ENCODE measurements at regions not wholly inside any gene's neighbourhood (a gene's known extent, or its start where the extent isn't known, plus 50 kb on each side); places are given as distances from the start of the nearest gene placed in this dataset.

GRCh38 chr18:61727241-61728193 is 165.3 kb downstream of the RNF152 start:
- no peak for DNase-seq

- no peak for DNase-seq
Observed at GRCh38 chr18:61724532-61724931, 168.3 kb downstream of the RNF152 start.

- DNase-seq: no peak
Observed at GRCh38 chr18:61722247-61722646, 170.6 kb downstream of the RNF152 start.

- no peak for DNase-seq
Observed at GRCh38 chr18:61720496-61720895, 172.3 kb downstream of the RNF152 start.

- DNase-seq: no peak
Observed at GRCh38 chr18:61719671-61720070, 173.1 kb downstream of the RNF152 start.

- DNase-seq: no peak
Observed at GRCh38 chr18:61718944-61719343, 173.9 kb downstream of the RNF152 start.

- DNase-seq: no peak
Observed at GRCh38 chr18:61714421-61714820, 178.4 kb downstream of the RNF152 start.

- no peak for DNase-seq
Observed at GRCh38 chr18:61713502-61713901, 179.3 kb downstream of the RNF152 start.

GRCh38 chr18:61710082-61710620 is 182.7 kb downstream of the RNF152 start:
- DNase-seq: no peak

GRCh38 chr18:61706276-61706915 is 186.4 kb downstream of the RNF152 start:
- no peak for DNase-seq

GRCh38 chr18:61703508-61703907 is 189.3 kb downstream of the RNF152 start:
- DNase-seq: no peak

GRCh38 chr18:61702007-61702406 is 190.8 kb downstream of the RNF152 start:
- DNase-seq: no peak

GRCh38 chr18:61699397-61700110 is 193.3 kb downstream of the RNF152 start:
- no peak for DNase-seq

GRCh38 chr18:61697306-61697909 is 195.4 kb downstream of the RNF152 start:
- no peak for DNase-seq

GRCh38 chr18:61694236-61694635 is 198.6 kb downstream of the RNF152 start:
- DNase-seq: no peak

- DNase-seq: no peak
Observed at GRCh38 chr18:61690418-61691138, 202.2 kb downstream of the RNF152 start.

GRCh38 chr18:61687317-61687716 is 205.5 kb downstream of the RNF152 start:
- no peak for DNase-seq

- no peak for DNase-seq
Observed at GRCh38 chr18:61683856-61684255, 209.0 kb downstream of the RNF152 start.

GRCh38 chr18:61681065-61681464 is 211.7 kb downstream of the RNF152 start:
- no peak for DNase-seq

GRCh38 chr18:61679836-61680235 is 213.0 kb downstream of the RNF152 start:
- no peak for DNase-seq

GRCh38 chr18:61677435-61677970 is 215.3 kb downstream of the RNF152 start:
- no peak for DNase-seq

Data from left kidney (tissue), 1 donor.